LNCaP clone FGC (cell line): ENCODE measurements at regions not wholly inside any gene's neighbourhood (a gene's known extent, or its start where the extent isn't known, plus 50 kb on each side); places are given as distances from the start of the nearest gene placed in this dataset.

ENCODE experiments used
- DNase-seq: peaks from one replicate; pipeline ENCODE4 v3.0.0-alpha.2; 2011; ENCODE audit warnings: low read depth
- H3K4me3 ChIP-seq: 2 replicates; pipeline ENCODE4 v1.5.1; 2011; ENCODE audit warnings: mild to moderate bottlenecking, low read depth, low read length, control low read depth
- TF ChIP-seq, protein P1 (sequence below): IDR thresholded peaks from 2 replicates; pipeline ENCODE4 v1.5.1; 2012; ENCODE audit warnings: mild to moderate bottlenecking; ENCODE audit not compliant: control insufficient read depth, insufficient read depth; ENCODE audit errors: extremely low read depth

DNA sequence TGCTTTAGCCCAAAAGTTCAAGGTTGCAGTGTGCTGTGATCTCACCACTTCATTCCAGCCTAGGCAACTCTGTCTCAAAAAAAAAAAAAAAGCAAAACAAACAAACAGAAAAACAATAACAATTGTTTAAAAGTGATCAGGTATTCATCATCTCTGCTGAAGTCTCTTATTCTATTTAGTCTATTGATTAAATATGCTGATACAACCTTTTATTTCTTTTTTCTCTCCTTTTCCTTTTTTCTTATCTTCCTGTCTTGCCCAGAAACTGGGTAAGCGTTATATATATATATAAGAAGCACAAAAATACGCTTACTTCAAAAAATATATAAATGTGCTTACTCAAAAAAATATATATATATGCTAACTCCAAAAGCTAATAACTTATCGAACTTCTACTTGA is 213.8 kb upstream of the EEA1 start:
- no peak overlapping the region for H3K4me3 ChIP-seq
- TF ChIP-seq, protein P1, sequence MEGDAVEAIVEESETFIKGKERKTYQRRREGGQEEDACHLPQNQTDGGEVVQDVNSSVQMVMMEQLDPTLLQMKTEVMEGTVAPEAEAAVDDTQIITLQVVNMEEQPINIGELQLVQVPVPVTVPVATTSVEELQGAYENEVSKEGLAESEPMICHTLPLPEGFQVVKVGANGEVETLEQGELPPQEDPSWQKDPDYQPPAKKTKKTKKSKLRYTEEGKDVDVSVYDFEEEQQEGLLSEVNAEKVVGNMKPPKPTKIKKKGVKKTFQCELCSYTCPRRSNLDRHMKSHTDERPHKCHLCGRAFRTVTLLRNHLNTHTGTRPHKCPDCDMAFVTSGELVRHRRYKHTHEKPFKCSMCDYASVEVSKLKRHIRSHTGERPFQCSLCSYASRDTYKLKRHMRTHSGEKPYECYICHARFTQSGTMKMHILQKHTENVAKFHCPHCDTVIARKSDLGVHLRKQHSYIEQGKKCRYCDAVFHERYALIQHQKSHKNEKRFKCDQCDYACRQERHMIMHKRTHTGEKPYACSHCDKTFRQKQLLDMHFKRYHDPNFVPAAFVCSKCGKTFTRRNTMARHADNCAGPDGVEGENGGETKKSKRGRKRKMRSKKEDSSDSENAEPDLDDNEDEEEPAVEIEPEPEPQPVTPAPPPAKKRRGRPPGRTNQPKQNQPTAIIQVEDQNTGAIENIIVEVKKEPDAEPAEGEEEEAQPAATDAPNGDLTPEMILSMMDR = no peak
- DNase-seq = no peak

DNA sequence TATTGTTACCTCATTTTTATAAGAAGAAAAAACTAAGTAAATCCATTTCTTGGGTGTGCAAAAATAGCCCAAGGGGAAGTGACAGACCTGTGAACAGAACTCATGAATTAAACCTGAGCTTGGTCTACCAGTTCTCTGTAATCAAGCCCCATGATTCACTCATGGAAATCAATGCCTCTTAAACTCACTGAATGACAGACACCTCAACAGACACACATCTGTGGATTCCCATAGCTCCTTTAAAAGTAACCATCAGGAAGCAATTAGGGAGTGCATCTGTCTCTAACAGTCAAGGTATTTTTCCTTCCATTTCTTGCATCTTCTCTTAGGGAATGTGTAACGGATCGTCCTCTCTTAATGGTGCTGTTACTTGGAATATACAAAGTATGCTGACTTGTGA is 215.0 kb upstream of the EEA1 start:
- TF ChIP-seq, protein P1 = no peak
- DNase-seq = no peak
- no peak overlapping the region for H3K4me3 ChIP-seq

DNA sequence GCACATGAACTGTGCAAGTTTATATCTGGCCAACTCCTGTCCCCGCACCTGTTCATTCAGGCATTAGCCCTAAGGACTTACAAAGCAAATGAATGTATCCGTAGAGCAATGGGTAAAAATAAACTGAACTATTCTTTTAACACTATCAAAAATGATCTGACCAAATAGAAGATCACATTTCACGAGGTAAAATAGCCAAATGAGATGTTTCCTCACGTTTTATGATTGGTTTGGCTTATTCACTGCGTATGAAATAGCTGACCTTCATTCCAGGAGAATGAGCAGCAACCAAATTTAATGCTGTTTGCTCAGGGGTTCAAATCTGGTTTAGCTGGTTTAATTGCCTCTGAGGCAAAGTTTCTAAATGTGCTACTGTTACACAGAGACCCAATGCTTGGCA is 216.0 kb upstream of the EEA1 start:
- TF ChIP-seq, protein P1 = no peak
- H3K4me3 ChIP-seq = no peak overlapping the region; the same call in 1 of the 2 replicates
- peak; percentile 93 for DNase-seq

DNA sequence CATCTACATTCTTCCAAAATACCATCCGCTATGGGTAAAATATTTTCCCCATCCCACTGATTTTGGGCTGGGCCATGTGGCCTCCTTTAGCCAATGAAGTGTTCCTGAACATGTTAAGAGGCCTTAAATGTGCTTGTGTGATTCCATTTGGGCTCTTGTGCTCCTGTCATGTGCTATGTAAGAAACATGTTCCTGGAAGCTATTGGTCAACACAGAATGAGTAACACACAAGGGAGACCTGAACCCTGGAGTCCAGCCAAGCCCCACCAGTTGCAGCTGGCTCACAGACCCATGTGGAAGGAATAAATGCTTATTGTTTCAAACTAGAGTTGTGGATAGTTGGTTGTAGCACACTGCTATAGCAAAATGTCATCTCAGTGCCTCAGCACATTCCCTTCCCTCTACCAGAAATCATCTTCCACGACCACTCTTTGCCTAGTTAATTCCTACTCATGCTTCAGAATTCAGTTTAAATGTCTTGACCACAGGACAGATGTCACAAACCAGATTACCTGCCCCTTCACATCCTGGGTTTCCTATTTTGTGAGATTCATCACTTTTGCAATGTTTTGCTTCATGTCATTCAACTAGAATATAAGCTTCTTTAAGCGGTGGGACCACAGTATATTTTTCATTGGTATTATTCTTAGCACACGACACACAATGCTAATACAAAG is 217.3 kb upstream of the EEA1 start:
- no peak for DNase-seq
- H3K4me3 ChIP-seq = no peak overlapping the region
- TF ChIP-seq, protein P1 = no peak

DNA sequence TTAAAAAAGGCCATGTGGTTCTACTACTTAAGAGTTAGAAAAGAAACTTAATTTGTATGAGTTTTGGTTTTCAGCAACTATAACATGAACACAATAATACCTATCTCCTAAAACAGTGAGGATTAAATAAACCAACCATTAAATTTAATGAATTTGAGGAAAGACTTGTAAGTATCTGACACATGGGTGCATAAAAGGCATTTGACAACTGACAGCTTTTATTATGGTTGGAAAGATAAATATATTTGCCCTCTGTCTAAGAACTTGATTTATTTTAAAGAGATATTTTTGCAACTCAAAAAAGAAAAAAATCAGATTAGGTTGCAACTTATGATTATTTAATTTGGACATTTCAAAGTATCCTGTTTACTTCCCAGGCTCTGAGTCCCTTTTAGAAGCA is 217.9 kb upstream of the EEA1 start:
- DNase-seq = no peak
- H3K4me3 ChIP-seq = no peak overlapping the region
- TF ChIP-seq, protein P1 = no peak

DNA sequence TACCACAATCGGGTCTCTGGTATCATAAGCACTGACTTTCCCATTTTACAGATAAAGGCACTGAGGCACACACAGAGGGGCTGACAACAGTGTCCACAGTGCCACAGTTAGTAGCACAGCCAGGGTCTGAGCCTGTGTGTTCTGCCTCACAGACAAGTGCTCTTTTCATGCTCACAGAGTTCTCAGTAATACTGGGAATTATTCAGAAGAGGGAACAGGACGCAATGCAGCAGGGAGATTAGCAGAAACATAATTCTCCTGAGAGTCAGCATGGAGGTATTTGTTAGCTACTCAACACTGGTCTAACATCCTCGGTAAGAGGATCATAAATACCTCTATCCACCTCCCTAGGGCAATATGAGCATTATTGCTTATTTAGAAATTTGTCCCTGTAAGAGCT is 219.3 kb upstream of the EEA1 start:
- no peak overlapping the region for H3K4me3 ChIP-seq
- no peak for DNase-seq
- TF ChIP-seq, protein P1 = no peak

DNA sequence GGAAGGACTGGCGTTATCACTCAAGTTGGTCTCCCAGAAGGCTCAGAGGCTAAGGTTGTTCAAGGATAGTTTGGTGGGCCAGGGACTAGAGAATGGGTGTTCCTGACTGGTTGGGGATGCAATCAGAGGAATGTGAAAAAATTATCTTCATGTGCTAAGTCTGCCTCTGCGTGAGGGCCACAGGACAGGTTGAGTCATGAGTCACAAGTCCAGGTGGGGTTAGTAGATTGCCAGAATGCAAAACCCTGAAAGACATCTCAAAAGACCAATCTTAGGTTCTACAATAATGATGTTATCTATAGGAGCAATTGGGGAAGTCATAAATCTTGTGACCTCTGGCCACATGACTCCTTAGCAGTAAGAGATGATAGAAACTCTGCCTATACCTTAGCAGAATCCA is 220.1 kb upstream of the EEA1 start:
- TF ChIP-seq, protein P1 = no peak
- no peak for DNase-seq

More for the DNA sequence above, 220.1 kb upstream of the EEA1 start:
- H3K4me3 ChIP-seq = no peak overlapping the region
